ENCODE measurements at regions not wholly inside any gene's neighbourhood (a gene's known extent, or its start where the extent isn't known, plus 50 kb on each side); places are given as distances from the start of the nearest gene placed in this dataset.

GRCh38 chr2:186105016-186105724, 366.6 kb downstream of the FSIP2 start (continued):
- no peak for TF ChIP-seq ARID4B (CRISPR knock-in tag; IDR thresholded peaks at IDR 0.05)
- TF ChIP-seq SP1 (CRISPR knock-in tag; IDR thresholded peaks at IDR 0.05), result no peak
- TF ChIP-seq BCOR (IDR thresholded peaks at IDR 0.05), result no peak
- no peak for TF ChIP-seq THRAP3 (IDR thresholded peaks at IDR 0.05; ENCODE audit: borderline replicate concordance)
- no peak for TF ChIP-seq PTRF (tag; IDR thresholded peaks at IDR 0.05)
- no peak for TF ChIP-seq KLF1 (tag; IDR thresholded peaks at IDR 0.05)

DNA sequence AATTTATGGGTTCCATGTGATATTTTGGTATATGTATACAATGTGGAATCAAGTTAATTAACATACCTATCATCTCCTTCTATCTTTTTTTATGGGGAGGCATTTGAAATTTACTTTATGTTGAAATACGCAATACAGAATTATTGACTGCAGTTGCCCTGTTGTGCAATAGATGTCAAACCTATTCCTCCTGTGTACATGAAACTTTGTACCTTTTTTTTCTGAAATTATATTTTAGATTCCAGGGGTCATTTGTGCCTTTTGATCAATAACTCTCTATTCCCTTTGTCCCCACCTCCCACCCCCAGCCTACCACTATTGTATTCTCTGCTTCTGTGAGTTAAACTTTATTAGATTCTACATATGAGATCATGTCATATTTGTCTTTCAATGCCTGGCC, 369.9 kb downstream of the FSIP2 start:
- no peak for FAIRE-seq
- Histone ChIP-seq H3K9me1 (ENCODE audit: control insufficient read depth, insufficient read depth, low read length) (no peaks in the 10 kb centered on the region), H3K36me3 (ENCODE audit: control insufficient read depth, insufficient read depth, low read length) (no peaks in the 10 kb centered on the region), H3K9ac (ENCODE audit: insufficient read depth in 1 of 2, low read depth in 2 of 2, low read length in 2 of 2) (no peak overlapping the region), H4K20me1 (replicated peaks; ENCODE audit: control insufficient read depth, insufficient read depth, low read length) (no peaks in the 10 kb centered on the region), H3K27me3 (ENCODE audit: control insufficient read depth in 2 of 2, insufficient read depth in 2 of 2, low read length in 2 of 2) (no peaks in the 10 kb centered on the region), H3K4me2 (ENCODE audit: insufficient read depth, low read length) (no peak overlapping the region), H2AFZ (ENCODE audit: low read depth, low read length) (no peak overlapping the region), H3K4me1 (replicated peaks in 1 of 2; ENCODE audit: control insufficient read depth in 2 of 2, insufficient read depth in 2 of 2, low read length in 2 of 2) (no peaks in the 10 kb centered on the region), H3K9me3 (replicated peaks; ENCODE audit: control insufficient read depth, insufficient read depth, low read depth, low read length) (0 out of 2 replicates have a peak, but pooled peaks cover 2% of the 10 kb centered on the region), H3K27ac (ENCODE audit: extremely low read depth, low read depth, low read length) (no peak overlapping the region), H3K4me3 (no peak overlapping the region), H3K79me2 (ENCODE audit: control insufficient read depth, insufficient read depth, low read length) (no peaks in the 10 kb centered on the region)
- BruUV-seq (replicated peaks), result no TSS peak
- ATAC-seq, result no peak
- intact Hi-C loops (cut with micrococcal nuclease), result no loop called here
- 4% methylated on average over 1 of the region's 1 CpG for WGBS (ENCODE audit: insufficient coverage, low coverage, missing lambda C conversion rate)
- POLR2A ChIA-PET, result no interaction called here
- in situ Hi-C loops (cut with MboI), result no loop called here
- DNase-seq (ENCODE audit: extremely low read depth in 1 of 4, low spot score in 3 of 4), result no peak
- CTCF ChIA-PET (ENCODE audit: low intra/inter-chr PET ratio), result no interaction called here
- no peak for TF ChIP-seq KDM2B (CRISPR knock-in tag; IDR thresholded peaks at IDR 0.05)
- TF ChIP-seq CGGBP1 (CRISPR knock-in tag; IDR thresholded peaks at IDR 0.05), result no peak
- TF ChIP-seq PHF21A (IDR thresholded peaks at IDR 0.05; ENCODE audit: borderline replicate concordance, low read depth), result no peak
- TF ChIP-seq IRF1 (CRISPR knock-in tag; IDR thresholded peaks at IDR 0.05; ENCODE audit: borderline replicate concordance), result no peak
- no peak for TF ChIP-seq TAL1 (IDR thresholded peaks at IDR 0.05)
- no peak for TF ChIP-seq HNRNPL (IDR thresholded peaks at IDR 0.05; ENCODE audit: low read depth, low read length)
- no peak for TF ChIP-seq HBP1 (CRISPR knock-in tag; IDR thresholded peaks at IDR 0.05)
- no peak for TF ChIP-seq HNRNPLL (IDR thresholded peaks at IDR 0.05; ENCODE audit: low read depth, low read length, poor library complexity, severe bottlenecking)
- TF ChIP-seq ATF7 (IDR thresholded peaks at IDR 0.05), result no peak
